ENCODE measurements at regions not wholly inside any gene's neighbourhood (a gene's known extent, or its start where the extent isn't known, plus 50 kb on each side); places are given as distances from the start of the nearest gene placed in this dataset.
"Not testable (repeated sequence)": the region's sequence is repeated elsewhere in the genome, so short reads cannot be mapped to it uniquely, and the experiment has no call there.

GRCh38 chr5:91607675-91608074, 224.6 kb upstream of the ARRDC3 start:
- DNase-seq (ENCODE audit: extremely low spot score, insufficient read length, low read depth) (no peak), FAIRE-seq (no peak)

- FAIRE-seq, result no peak
- DNase-seq (ENCODE audit: extremely low spot score, insufficient read length, low read depth), result no peak
Observed at GRCh38 chr5:91599863-91600262, 216.7 kb upstream of the ARRDC3 start.

- DNase-seq (ENCODE audit: extremely low spot score, insufficient read length, low read depth) (no peak), FAIRE-seq (no peak)
Observed at GRCh38 chr5:91598216-91598615, 215.1 kb upstream of the ARRDC3 start.

- DNase-seq (ENCODE audit: extremely low spot score, insufficient read length, low read depth) (no peak), FAIRE-seq (no peak)
Observed at GRCh38 chr5:91595424-91595823, 212.3 kb upstream of the ARRDC3 start.

- DNase-seq (ENCODE audit: extremely low spot score, insufficient read length, low read depth) (no peak), FAIRE-seq (no peak)
Observed at GRCh38 chr5:91591076-91591475, 208.0 kb upstream of the ARRDC3 start.

- FAIRE-seq, result no peak
- DNase-seq (ENCODE audit: extremely low spot score, insufficient read length, low read depth), result no peak
Observed at GRCh38 chr5:91586232-91586631, 203.1 kb upstream of the ARRDC3 start.

- no peak for DNase-seq (ENCODE audit: extremely low spot score, insufficient read length, low read depth)
- no peak for FAIRE-seq
Observed at GRCh38 chr5:91584352-91584751, 201.2 kb upstream of the ARRDC3 start.

GRCh38 chr5:91566012-91566411, 182.9 kb upstream of the ARRDC3 start:
- DNase-seq (ENCODE audit: extremely low spot score, insufficient read length, low read depth); FAIRE-seq: not testable (repeated sequence)

- FAIRE-seq (no peak), DNase-seq (ENCODE audit: extremely low spot score, insufficient read length, low read depth) (no peak)
Observed at GRCh38 chr5:91562922-91563321, 179.8 kb upstream of the ARRDC3 start.

- DNase-seq (ENCODE audit: extremely low spot score, insufficient read length, low read depth), result no peak
- FAIRE-seq, result no peak
Observed at GRCh38 chr5:91541696-91542095, 158.6 kb upstream of the ARRDC3 start.

- no peak for FAIRE-seq
Observed at GRCh38 chr5:91538179-91538578, 155.1 kb upstream of the ARRDC3 start.

GRCh38 chr5:91535499-91535898, 152.4 kb upstream of the ARRDC3 start:
- FAIRE-seq, result no peak
- DNase-seq (ENCODE audit: extremely low spot score, insufficient read length, low read depth), result no peak

More at GRCh38 chr5:91538179-91538578, 155.1 kb upstream of the ARRDC3 start:
- DNase-seq (ENCODE audit: extremely low spot score, insufficient read length, low read depth), result no peak

GRCh38 chr5:91534332-91534731, 151.2 kb upstream of the ARRDC3 start:
- FAIRE-seq (no peak), DNase-seq (ENCODE audit: extremely low spot score, insufficient read length, low read depth) (no peak)

- no peak for DNase-seq (ENCODE audit: extremely low spot score, insufficient read length, low read depth)
- FAIRE-seq, result no peak
Observed at GRCh38 chr5:91532779-91533178, 149.7 kb upstream of the ARRDC3 start.

- DNase-seq (ENCODE audit: extremely low spot score, insufficient read length, low read depth) (no peak), FAIRE-seq (no peak)
Observed at GRCh38 chr5:91532281-91532680, 149.2 kb upstream of the ARRDC3 start.

GRCh38 chr5:91528831-91529230, 145.7 kb upstream of the ARRDC3 start:
- DNase-seq (ENCODE audit: extremely low spot score, insufficient read length, low read depth) (no peak), FAIRE-seq (no peak)

- FAIRE-seq (no peak), DNase-seq (ENCODE audit: extremely low spot score, insufficient read length, low read depth) (no peak)
Observed at GRCh38 chr5:91521785-91522184, 138.7 kb upstream of the ARRDC3 start.

GRCh38 chr5:91521334-91521733, 138.2 kb upstream of the ARRDC3 start:
- FAIRE-seq, result no peak

GRCh38 chr5:91514400-91514799, 131.3 kb upstream of the ARRDC3 start:
- no peak for DNase-seq (ENCODE audit: extremely low spot score, insufficient read length, low read depth)
- no peak for FAIRE-seq

More at GRCh38 chr5:91521334-91521733, 138.2 kb upstream of the ARRDC3 start:
- no peak for DNase-seq (ENCODE audit: extremely low spot score, insufficient read length, low read depth)

- no peak for FAIRE-seq
Observed at GRCh38 chr5:91503321-91503720, 120.2 kb upstream of the ARRDC3 start.

GRCh38 chr5:91500758-91501157, 117.6 kb upstream of the ARRDC3 start:
- no peak for FAIRE-seq
- DNase-seq (ENCODE audit: extremely low spot score, insufficient read length, low read depth), result no peak

More at GRCh38 chr5:91503321-91503720, 120.2 kb upstream of the ARRDC3 start:
- no peak for DNase-seq (ENCODE audit: extremely low spot score, insufficient read length, low read depth)

GRCh38 chr5:91499943-91500531, 116.9 kb upstream of the ARRDC3 start:
- peak; percentile 81 for FAIRE-seq
- peak; percentile 1 for DNase-seq (ENCODE audit: extremely low spot score, insufficient read length, low read depth)
